Activated naive CD4-positive, alpha-beta T cell treated with Interleukin-2 at 50 U/mL for 16 hours (primary cell): ENCODE measurements at regions not wholly inside any gene's neighbourhood (a gene's known extent, or its start where the extent isn't known, plus 50 kb on each side); places are given as distances from the start of the nearest gene placed in this dataset.
"Not testable (repeated sequence)": the region's sequence is repeated elsewhere in the genome, so short reads cannot be mapped to it uniquely, and the experiment has no call there.

ENCODE experiments used
- DNase-seq: peaks from one replicate; pipeline ENCODE4 v3.0.0-alpha.2; 2020

DNA sequence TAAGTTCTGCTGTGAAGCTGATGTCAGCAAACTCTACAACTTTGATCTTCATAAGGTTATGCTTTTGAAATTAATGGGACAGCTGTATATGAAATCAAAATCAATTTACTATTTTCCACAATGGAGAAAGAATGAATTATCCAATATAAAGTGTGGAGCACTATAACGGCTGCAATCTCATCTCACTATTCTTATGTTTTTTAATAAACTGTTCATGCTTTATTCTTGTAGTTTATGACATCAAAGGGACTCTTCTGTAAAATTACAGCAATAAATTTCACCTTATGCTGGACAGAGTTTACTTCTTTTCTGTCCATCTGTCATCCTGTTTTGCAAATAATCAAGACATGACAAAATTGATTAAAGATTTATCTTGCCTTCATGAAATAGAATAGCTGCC lies 192.5 kb downstream of the TECRL start:
- no peak for DNase-seq

DNA sequence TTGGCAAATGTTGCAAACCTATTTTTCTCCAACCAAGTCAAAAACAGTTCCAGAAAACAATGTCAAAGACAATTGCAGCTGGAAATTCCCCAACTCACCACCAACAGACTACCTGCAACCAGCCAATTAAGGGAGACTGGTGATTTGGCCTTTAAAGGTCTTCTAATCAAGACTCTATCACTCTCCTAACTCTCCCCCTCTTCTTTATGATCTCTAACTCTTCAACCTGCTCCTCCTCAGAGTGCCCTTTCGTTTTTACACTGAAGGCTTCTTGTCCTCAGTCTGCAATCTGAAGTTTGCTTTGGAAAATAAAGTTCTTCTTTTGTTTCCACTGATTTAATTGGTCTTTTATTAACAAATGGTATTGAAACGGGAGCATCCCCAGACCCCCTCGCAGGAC lies 203.9 kb downstream of the TECRL start:
- DNase-seq: no peak

- no peak for DNase-seq
These were observed 209.2 kb downstream of the TECRL start for GRCh38 chr4:64200001-64200555.

DNA sequence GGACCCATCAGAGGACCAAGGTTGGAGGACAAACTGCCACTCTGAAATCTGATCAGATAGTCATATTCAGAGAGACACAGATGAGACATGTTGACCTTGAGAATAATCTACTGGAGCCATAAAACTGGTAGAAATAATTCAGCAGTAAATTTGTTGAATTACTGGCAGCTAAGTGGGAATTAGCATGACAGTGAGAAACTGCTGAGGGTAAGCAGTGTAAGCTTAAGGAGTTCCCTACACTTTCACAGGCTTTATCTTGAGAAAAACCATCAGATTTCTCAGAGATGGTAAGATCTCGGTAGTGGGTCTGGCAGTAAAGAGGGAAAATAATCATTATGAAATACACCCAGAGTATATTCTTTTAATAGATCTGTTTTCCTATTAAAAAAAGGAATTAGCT lies 213.7 kb downstream of the TECRL start:
- DNase-seq: no peak

DNA sequence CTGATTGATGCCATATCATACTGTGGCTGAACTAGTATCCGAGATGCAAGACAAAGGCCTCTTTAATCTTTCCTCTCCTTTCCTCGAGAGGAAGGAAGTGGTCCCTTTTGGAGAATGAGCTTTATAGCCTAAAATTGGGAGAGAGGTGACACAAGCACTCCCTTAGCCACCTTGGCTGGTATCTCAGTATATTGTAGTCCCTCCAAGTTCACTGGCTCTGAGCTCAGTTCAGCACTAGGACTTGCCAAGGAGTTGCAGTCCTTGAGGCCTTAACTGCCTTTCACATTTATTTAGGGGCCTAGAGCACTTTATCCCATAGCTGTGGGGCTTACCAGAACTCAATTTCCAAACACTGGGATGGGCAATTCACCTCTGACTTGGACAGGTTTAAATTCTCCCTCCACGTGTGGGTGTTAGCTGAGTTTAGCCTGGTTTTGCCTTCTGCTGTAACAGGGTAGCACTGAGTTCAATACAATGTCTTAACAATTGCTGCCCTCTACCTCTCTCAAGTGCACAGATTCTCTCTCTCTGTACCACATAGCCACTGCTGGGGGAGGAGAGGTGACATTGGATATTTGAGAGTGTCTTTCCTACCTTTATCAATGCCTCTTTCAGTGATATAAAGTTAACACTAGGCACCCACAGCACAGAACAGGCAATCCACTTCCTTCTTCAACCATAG lies 216.4 kb downstream of the TECRL start:
- no peak for DNase-seq

- DNase-seq: no peak
These were observed 234.9 kb downstream of the TECRL start for GRCh38 chr4:64174247-64174882.

- DNase-seq: no peak
These were observed 242.9 kb downstream of the TECRL start for GRCh38 chr4:64166365-64166764.

DNA sequence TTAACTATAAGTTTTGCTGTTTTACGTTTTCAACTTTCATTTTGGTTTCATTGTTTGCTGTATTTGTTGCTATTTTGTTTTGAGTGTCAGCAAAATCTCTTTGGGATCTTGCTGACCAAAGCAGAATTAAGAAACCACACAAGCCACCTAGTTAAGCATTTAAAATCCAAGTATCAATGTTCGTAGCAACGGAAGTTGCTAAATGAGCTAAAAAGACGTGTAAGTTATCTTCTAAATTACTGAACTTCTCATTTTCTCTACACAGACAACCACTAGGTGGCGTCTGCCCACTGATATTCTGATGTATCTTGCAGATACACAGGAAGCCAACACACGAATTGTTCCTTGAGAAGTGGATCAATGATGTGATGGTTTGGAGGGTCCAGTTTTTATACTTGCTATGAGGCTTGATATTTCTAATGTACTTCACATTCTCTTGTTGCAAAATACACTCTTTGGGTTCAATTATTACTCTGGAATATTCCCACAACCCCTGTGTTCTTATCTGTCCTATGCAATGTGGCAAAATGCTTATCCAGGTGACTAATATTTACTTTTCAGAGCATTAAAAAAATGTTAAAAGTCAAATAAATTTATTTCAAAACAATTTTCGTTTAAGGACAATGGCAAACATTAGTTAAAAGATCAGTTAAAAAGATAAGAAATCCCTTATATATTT lies 250.5 kb downstream of the TECRL start:
- DNase-seq: peak; percentile 4

DNA sequence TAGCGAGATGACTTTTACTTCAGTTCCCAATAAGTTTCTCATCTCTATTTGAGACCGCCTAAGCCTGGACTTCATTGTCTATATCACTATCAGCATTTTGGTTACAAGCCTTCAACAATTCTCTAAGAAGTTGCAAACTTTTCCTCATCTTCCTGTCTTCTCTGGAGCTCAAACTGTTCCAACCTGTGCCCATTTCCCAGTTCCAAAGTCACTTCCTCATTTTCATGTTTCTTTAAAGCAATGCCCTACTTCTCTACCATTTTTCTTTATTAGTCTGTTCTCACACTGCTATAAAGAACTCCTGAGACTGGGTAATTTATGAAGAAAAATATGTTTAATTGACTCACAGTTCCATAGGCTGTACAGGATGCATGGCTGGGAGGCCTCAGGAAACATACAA lies 251.9 kb downstream of the TECRL start:
- no peak for DNase-seq

GRCh38 chr4:64156253-64156652 lies 253.0 kb downstream of the TECRL start:
- no peak for DNase-seq

DNA sequence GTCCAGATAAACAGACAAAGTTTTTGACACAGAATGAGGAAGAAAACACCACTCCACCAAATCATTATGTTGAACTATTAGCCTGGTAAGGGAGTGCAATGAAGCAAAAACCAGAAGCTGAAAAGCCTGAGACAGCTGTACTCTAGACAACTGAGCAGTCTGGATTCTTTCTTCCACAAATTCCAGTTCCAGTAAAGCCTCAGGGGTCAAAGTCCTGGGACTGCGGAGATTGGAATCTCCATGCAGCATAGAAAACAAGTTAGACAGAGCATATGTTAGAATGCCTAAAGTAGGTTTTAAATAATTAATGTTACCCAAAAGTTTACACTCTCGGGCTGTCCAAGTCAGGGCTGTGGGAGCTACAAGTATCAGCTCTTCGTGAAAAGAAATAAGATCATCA lies 263.2 kb downstream of the TECRL start:
- no peak for DNase-seq

DNA sequence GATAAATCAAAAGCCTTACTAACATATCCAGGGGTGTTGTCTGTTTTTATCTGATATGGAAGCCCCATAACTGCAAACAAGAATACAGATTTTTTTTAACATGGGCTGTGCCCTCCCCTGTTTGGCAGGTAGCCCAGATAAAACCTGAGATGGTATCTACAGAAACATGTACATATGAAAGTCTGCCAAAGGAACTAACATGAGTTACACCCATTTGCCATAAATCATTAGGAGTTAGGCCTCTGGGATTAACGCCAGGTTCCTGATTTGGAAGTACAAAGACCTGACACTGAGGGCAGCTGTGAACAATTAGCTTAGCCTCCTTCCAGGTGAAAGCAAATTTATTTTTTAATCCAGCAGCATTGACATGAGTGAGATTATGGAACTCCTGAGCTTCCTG lies 264.3 kb downstream of the TECRL start:
- no peak for DNase-seq

GRCh38 chr4:64130907-64131306 lies 278.3 kb downstream of the TECRL start:
- no peak for DNase-seq

DNA sequence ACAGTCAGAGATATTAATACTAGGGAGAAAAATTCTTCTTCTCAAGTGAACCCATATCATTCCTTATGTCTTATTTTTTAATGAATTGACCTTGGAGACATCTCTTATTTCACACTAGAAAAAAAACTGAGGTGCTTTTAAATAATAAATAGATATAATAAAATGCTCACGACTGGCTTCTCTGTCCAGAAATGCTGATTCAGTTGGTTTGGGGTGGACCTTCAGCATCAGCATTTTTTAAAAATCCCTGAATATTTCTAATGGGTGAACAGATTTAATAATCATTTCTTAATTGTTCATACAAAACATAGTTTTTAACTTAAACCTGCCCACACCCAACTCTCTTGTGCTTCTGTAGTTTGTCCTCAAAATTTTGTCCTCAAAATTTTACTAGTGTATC lies 283.9 kb downstream of the TECRL start:
- DNase-seq: no peak

GRCh38 chr4:64121803-64122202 lies 287.4 kb downstream of the TECRL start:
- no peak for DNase-seq

GRCh38 chr4:64105903-64106302 lies 303.3 kb downstream of the TECRL start:
- DNase-seq: no peak

- no peak for DNase-seq
These were observed 313.9 kb downstream of the TECRL start for GRCh38 chr4:64095398-64095797.

GRCh38 chr4:64079316-64079715 lies 329.9 kb downstream of the TECRL start:
- no peak for DNase-seq

DNA sequence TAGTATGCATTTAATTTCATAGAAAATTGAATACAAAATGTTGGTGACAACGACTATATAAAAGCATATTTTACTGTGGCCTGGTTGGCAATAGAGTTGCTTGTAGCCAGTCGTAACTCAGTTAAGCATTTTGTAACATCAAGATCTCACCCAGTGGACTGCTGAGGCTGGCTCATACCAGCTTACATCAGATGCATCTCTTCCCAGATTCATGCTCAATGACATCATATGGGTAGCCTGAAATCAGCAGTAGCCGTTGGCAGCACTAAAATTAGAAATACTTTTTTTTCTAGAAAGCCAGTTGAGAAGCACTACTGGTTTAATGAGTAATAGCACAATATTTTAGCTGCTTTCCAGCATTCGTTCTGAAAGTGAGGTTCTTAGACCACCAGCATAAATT lies 341.2 kb downstream of the TECRL start:
- DNase-seq: no peak

DNA sequence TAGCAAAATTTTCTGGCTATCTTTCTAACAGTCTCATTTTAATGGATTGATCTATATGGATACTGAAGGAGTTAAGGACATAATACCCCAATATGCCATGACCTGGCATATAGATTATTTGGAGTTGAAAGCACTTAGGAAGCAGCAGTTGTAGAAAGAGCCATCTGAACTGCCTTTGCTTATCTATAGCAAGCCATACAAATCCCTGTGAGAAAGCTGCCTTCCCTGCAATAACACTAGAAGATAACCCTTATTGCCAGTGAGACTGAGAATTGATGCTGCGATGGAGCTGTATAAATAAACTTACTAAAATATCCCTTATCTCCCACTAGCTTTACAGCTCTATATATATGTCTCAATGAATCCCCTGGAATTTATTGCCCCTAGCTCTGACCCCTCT lies 346.3 kb downstream of the TECRL start:
- no peak for DNase-seq

- DNase-seq: not testable (repeated sequence)
These were observed 372.2 kb downstream of the TECRL start for GRCh38 chr4:64037033-64037432.

DNA sequence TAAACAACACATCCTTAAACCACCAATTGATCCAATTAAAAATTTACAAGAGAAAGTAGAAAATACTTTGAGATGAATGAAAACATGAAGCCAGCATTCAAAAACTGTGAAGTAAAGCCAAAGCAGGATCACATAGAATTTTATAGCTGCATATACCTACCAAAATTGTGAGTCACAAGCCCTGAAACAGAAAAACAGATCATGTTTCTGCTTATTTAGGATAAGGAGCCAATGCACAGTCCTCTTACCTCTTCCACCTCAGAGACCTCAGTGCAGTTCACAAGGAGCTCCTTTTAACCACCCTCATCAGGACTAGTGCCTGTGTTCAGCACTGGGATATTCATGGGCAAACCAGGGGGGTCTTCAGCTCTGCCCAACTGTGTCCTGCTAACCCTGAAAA lies 386.7 kb downstream of the TECRL start:
- no peak for DNase-seq

GRCh38 chr4:64016893-64017292 lies 392.4 kb downstream of the TECRL start:
- DNase-seq: no peak

DNA sequence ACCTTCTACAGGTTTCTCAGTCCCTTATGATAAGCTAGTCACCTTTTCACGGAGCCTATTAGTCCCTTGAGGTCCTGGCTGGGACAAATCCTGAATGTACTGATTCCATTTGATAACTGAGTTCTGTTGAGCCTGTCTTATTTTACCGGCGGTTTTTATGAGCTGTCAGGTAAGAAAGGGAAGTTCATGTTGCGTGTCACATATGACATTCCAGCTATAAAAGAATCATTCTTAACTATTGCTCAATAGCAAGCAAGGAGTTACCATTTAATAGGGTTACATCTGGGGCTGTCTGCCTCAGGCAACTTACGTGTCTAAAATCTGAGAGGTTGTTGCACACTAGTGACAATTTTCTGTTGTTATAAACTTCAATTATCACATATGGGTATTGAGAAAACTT lies 394.6 kb downstream of the TECRL start:
- DNase-seq: no peak
